Mucosa of descending colon (tissue), 3 donors: ENCODE measurements at regions not wholly inside any gene's neighbourhood (a gene's known extent, or its start where the extent isn't known, plus 50 kb on each side); places are given as distances from the start of the nearest gene placed in this dataset.

ENCODE experiments used
- ATAC-seq: fragments of 200-7000 bp; cut with Tn5 transposase; one replicate; pipeline ENCODE4 v1.9.1; 2020; ENCODE audit warnings: mild to moderate bottlenecking, moderate library complexity
- DNase-seq, 3 donors: peaks; one replicate each; pipeline ENCODE4 v3.0.0-alpha.2; 2020
- H3K36me3 ChIP-seq: fragments of 200-600 bp; one replicate; pipeline ENCODE4 v1.8.0; 2021; ENCODE audit warnings: low read depth, mild to moderate bottlenecking
- H3K4me1 ChIP-seq: fragments of 200-600 bp; one replicate; pipeline ENCODE4 v1.8.0; 2021; ENCODE audit warnings: low read depth, mild to moderate bottlenecking
- H3K4me3 ChIP-seq: fragments of 200-600 bp; one replicate; pipeline ENCODE4 v1.8.0; 2021; ENCODE audit warnings: mild to moderate bottlenecking
- H3K9me3 ChIP-seq: fragments of 200-600 bp; one replicate; pipeline ENCODE4 v1.8.0; 2021; ENCODE audit warnings: mild to moderate bottlenecking
- intact Hi-C, 2 donors: fragments of 100-400 bp; cut with DNase I in 1 of 2; cut with micrococcal nuclease in 1 of 2; formaldehyde crosslinking; loops; one replicate each; pipeline versions ENCODE4 v1.11.0 to v1.11.1; 2022; cut with DNase I, micrococcal nuclease
- TF ChIP-seq, protein P1 (sequence below): fragments of 200-600 bp; IDR thresholded peaks from one replicate; pipeline ENCODE4 v1.8.0; 2022; ENCODE audit warnings: antibody characterized with exemption, mild to moderate bottlenecking
- donor health status: DM: no; HTN: no; CAD: no; lungs with moderate emphysema.
- donor health status: DM: no; HTN: no; CAD: no.
- donor health status: DM: no; HTN: yes; CAD: no.

DNA sequence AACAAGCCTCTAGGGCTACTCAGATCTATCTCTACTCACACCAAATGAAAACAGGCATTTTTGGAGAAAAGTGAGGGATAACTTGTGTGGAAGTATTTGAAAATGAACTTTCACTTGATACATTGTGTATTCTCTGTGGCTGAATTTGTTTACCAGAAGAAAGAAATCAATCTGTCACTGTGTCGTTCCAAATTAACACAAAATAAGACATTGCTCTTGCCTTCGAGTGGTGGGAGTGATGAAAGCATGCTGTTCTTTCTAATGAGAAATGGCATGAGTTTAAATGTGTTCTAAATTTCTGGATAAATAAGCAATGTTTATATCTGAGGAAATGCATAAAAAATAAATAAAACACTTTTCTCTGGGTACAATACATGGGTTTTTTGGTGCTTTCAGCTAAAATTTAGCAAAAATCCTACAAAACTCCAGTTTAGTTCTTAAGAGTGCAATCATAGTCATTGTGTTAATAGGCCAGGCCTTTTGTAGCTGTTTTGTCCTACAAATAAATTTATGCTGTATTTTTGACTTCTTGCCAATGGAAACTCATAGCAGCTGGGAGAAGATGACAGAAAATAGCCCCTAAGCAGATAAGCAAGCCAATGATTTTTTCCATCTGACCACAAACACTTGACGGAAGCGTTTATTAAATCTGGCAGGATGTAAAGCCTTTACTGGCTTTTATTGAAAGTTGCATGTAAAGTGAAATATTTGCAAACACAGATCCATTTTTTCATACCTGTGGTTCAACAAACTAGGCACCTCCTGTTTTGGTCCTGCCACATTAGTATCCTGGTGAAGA lies 1064.1 kb upstream of the GHITM start:
- Histone ChIP-seq H3K9me3 (peaks cover 4% of the 10 kb centered on the region), H3K36me3 (no peaks in the 10 kb centered on the region), H3K4me3 (no peak overlapping the region), H3K4me1 (no peaks in the 10 kb centered on the region)
- TF ChIP-seq, protein P1, sequence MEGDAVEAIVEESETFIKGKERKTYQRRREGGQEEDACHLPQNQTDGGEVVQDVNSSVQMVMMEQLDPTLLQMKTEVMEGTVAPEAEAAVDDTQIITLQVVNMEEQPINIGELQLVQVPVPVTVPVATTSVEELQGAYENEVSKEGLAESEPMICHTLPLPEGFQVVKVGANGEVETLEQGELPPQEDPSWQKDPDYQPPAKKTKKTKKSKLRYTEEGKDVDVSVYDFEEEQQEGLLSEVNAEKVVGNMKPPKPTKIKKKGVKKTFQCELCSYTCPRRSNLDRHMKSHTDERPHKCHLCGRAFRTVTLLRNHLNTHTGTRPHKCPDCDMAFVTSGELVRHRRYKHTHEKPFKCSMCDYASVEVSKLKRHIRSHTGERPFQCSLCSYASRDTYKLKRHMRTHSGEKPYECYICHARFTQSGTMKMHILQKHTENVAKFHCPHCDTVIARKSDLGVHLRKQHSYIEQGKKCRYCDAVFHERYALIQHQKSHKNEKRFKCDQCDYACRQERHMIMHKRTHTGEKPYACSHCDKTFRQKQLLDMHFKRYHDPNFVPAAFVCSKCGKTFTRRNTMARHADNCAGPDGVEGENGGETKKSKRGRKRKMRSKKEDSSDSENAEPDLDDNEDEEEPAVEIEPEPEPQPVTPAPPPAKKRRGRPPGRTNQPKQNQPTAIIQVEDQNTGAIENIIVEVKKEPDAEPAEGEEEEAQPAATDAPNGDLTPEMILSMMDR = no peak
- ATAC-seq (no peak), DNase-seq (no peak)
- intact Hi-C loops = no loop called here

DNA sequence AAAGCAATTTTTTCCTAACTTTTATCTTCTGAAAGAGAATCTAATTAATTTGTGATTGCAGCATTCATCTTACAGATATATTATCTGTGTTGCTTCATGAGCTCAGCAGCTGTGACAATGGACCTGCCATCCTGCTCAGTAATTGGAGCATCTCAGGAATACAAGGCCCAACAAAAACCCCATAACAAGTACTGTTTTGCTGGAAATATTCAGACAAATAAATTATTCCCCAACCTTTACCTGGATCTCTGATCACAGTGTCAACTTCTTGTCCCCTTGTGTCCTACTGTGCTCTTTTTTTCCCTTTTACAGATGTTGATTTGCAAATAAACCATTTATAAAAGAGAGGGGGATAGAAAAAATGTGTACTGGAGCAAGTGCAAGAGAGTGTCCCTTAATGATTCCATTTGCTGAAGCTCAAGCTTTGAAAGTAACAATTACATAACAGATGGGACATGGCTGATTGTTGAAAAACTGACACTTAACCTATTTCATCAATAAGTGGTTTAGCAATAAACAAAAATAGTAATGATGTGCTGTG lies 1063.4 kb upstream of the GHITM start:
- Histone ChIP-seq H3K9me3 (peaks cover 8% of the 10 kb centered on the region), H3K36me3 (no peaks in the 10 kb centered on the region), H3K4me3 (no peak overlapping the region), H3K4me1 (no peaks in the 10 kb centered on the region)
- ATAC-seq (no peak), DNase-seq (no peak)
- intact Hi-C loops = no loop called here
- TF ChIP-seq, protein P1 = no peak

DNA sequence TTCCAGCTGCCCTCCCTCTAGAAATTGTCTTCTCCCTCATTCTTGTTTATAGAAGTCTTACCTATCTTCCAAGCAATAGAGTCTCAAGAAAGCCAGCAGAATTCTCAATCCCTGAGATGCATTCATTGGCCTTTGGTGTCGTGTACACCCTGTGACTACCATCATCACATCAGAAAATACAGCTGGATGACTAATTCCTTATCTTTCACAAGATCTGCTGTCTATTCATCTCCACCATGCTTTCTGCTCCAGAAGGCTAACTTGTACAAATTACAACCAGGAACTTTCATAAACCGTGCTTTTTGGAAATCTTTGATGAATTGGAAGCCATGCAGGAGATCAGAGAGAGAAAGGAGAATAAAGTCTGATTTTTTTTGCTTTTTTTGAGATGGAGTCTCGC lies 1062.9 kb upstream of the GHITM start:
- TF ChIP-seq, protein P1 = no peak
- no peak for ATAC-seq
- intact Hi-C loops = no loop called here

DNA sequence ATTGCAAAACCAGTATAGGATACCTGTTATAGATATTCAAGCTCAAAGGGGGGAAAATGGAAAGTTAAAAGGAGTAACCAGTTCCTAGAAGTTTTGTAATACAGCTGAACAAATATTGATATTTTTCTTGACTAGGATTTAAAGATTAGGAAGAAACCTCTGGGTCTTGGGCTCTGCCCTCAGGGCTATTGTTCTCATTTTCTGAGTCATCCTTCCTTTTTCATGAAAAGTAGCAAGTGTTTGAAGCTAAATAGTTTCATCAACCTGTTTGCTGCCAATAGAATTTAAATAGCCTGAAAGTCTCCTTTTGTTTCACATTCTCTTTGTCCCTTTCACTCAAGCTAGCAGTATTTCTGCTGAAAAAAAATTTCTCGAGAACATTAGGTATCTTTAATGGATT lies 1061.1 kb upstream of the GHITM start:
- TF ChIP-seq, protein P1 = no peak
- no peak for DNase-seq
- no peaks in the 10 kb centered on the region for H3K4me1 ChIP-seq
- no peak for ATAC-seq
- no peaks in the 10 kb centered on the region for H3K36me3 ChIP-seq
- H3K9me3 ChIP-seq = peaks cover 19% of the 10 kb centered on the region
- H3K4me3 ChIP-seq = no peak overlapping the region
- intact Hi-C loops = no loop called here

More for the DNA sequence above, 1062.9 kb upstream of the GHITM start:
- no peak for DNase-seq
- Histone ChIP-seq H3K4me1 (no peaks in the 10 kb centered on the region), H3K36me3 (no peaks in the 10 kb centered on the region), H3K4me3 (no peak overlapping the region), H3K9me3 (peaks cover 12% of the 10 kb centered on the region)

DNA sequence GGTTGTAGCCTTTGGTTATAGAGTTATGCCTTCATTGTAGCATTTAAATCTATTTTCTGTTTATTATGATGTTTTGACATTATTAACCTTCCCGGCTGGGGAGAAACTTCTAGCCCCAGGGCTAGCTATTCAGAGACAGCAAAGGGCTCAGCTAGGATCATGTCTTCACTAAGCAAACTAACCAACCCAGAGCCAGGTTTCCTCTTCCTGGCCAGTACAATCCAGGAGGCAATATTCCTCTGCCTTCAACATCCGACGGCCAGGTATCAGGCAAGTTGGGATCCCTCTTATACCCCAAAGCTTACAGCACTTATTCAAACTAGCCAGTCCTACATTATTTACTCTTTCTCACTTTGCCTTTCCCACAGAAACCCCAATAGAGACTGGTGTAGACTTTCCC lies 1060.7 kb upstream of the GHITM start:
- TF ChIP-seq, protein P1 = no peak
- H3K4me3 ChIP-seq = no peak overlapping the region
- H3K9me3 ChIP-seq = peaks cover 19% of the 10 kb centered on the region
- ATAC-seq = no peak
- no peak for DNase-seq
- H3K36me3 ChIP-seq = no peaks in the 10 kb centered on the region
- intact Hi-C loops = no loop called here
- no peaks in the 10 kb centered on the region for H3K4me1 ChIP-seq
